Loucy (cell line): ENCODE measurements at regions not wholly inside any gene's neighbourhood (a gene's known extent, or its start where the extent isn't known, plus 50 kb on each side); places are given as distances from the start of the nearest gene placed in this dataset.

Experiments
- H2AFZ ChIP-seq: fragments of 200-600 bp; sonication (generic); 2 replicates; pipeline ENCODE4 v1.6.0; 2016; ENCODE audit warnings: antibody characterized with exemption, mild to moderate bottlenecking, low read length, moderate library complexity
- H3F3A ChIP-seq: fragments of 200-600 bp; 2 replicates; pipeline ENCODE4 v1.6.0; 2016; ENCODE audit warnings: antibody characterized with exemption, low read depth, mild to moderate bottlenecking
- H3K27me3 ChIP-seq: fragments of 200-600 bp; sonication (generic); 2 replicates; pipeline ENCODE4 v1.6.1; 2014; ENCODE audit warnings: low read length, mild to moderate bottlenecking; ENCODE audit not compliant: insufficient read depth, poor library complexity, severe bottlenecking
- H3K36me3 ChIP-seq: fragments of 200-600 bp; sonication (generic); 2 replicates; pipeline ENCODE4 v1.6.1; 2016; ENCODE audit warnings: low read length; ENCODE audit not compliant: insufficient read depth
- H3K4me1 ChIP-seq: fragments of 200-600 bp; sonication (generic); 2 replicates; pipeline ENCODE4 v1.5.1; 2014; ENCODE audit warnings: low read length, mild to moderate bottlenecking; ENCODE audit not compliant: insufficient read depth, poor library complexity, severe bottlenecking
- H3K4me2 ChIP-seq: fragments of 200-600 bp; sonication (generic); 2 replicates; pipeline ENCODE4 v1.6.0; 2014; ENCODE audit warnings: antibody characterized with exemption, low read length, low read depth, mild to moderate bottlenecking; ENCODE audit not compliant: poor library complexity, severe bottlenecking
- H3K4me3 ChIP-seq: fragments of 200-600 bp; sonication (generic); 2 replicates; pipeline ENCODE4 v1.5.1; 2014; ENCODE audit warnings: low read length, mild to moderate bottlenecking, mixed read lengths; ENCODE audit not compliant: poor library complexity, severe bottlenecking
- H3K79me2 ChIP-seq: fragments of 200-600 bp; sonication (generic); 2 replicates; pipeline ENCODE4 v1.6.1; 2014; ENCODE audit warnings: low read length; ENCODE audit not compliant: insufficient read depth
- H3K9ac ChIP-seq: fragments of 200-600 bp; sonication (generic); 2 replicates; pipeline ENCODE4 v1.6.0; 2014; ENCODE audit warnings: mild to moderate bottlenecking, low read depth, low read length, moderate library complexity; ENCODE audit not compliant: poor library complexity, severe bottlenecking
- H3K9me2 ChIP-seq: fragments of 200-600 bp; sonication (generic); replicated peaks from 2 replicates; pipeline ENCODE4 v1.6.1; 2016; ENCODE audit warnings: low read depth, low read length, mixed read lengths
- H3K9me3 ChIP-seq: fragments of 200-600 bp; sonication (generic); 2 replicates; pipeline ENCODE4 v1.6.1; 2014; ENCODE audit warnings: mild to moderate bottlenecking, antibody characterized with exemption, low read length, low read depth; ENCODE audit not compliant: insufficient read depth
- H4K20me1 ChIP-seq: fragments of 200-600 bp; sonication (generic); 2 replicates; pipeline ENCODE4 v1.6.0; 2014; ENCODE audit warnings: antibody characterized with exemption, low read length, mild to moderate bottlenecking; ENCODE audit not compliant: insufficient read depth, poor library complexity, severe bottlenecking
- EZH2phosphoT487 ChIP-seq: fragments of 200-600 bp; IDR thresholded peaks from 2 replicates; pipeline ENCODE4 v1.6.1; 2018; ENCODE audit warnings: antibody characterized with exemption, mild to moderate bottlenecking, moderate library complexity, borderline replicate concordance
- TF ChIP-seq, protein P1 (sequence below): fragments of 200-600 bp; sonication (generic); conservative IDR thresholded peaks from 2 replicates; pipeline ENCODE4 v1.5.1; 2014; ENCODE audit warnings: mild to moderate bottlenecking, antibody characterized with exemption, low read length

DNA sequence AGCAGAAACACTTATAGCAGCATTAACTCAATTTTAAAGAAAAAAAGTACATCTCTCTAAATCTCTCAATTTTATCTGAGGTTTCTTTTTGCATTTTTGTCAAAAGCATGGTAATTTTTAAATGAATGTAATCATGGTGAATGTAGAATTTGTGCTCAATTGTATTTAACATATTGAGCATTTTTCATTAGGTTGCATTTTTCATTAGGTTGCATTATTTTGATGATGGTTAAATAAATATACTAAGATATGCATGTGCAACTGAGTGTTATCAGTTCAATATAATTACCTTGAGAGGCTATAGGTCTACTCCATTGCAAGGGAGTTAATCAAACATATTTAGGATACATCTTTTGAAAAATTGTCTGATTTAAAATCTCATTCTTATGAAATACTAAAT is 355.1 kb upstream of the SPTLC3 start:
- H3K4me1 ChIP-seq: no peaks in the 10 kb centered on the region
- no peak overlapping the region for H3K4me3 ChIP-seq
- no peaks in the 10 kb centered on the region for H3K79me2 ChIP-seq
- H3K9me3 ChIP-seq: no peaks in the 10 kb centered on the region
- TF ChIP-seq, protein P1, sequence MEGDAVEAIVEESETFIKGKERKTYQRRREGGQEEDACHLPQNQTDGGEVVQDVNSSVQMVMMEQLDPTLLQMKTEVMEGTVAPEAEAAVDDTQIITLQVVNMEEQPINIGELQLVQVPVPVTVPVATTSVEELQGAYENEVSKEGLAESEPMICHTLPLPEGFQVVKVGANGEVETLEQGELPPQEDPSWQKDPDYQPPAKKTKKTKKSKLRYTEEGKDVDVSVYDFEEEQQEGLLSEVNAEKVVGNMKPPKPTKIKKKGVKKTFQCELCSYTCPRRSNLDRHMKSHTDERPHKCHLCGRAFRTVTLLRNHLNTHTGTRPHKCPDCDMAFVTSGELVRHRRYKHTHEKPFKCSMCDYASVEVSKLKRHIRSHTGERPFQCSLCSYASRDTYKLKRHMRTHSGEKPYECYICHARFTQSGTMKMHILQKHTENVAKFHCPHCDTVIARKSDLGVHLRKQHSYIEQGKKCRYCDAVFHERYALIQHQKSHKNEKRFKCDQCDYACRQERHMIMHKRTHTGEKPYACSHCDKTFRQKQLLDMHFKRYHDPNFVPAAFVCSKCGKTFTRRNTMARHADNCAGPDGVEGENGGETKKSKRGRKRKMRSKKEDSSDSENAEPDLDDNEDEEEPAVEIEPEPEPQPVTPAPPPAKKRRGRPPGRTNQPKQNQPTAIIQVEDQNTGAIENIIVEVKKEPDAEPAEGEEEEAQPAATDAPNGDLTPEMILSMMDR: no peak
- TF ChIP-seq EZH2phosphoT487: no peak
- no peaks in the 10 kb centered on the region for H3K36me3 ChIP-seq
- no peaks in the 10 kb centered on the region for H3K9me2 ChIP-seq
- H3K27me3 ChIP-seq: no peaks in the 10 kb centered on the region
- H3F3A ChIP-seq: no peaks in the 10 kb centered on the region
- no peak overlapping the region for H2AFZ ChIP-seq
- no peak overlapping the region for H3K4me2 ChIP-seq
- H3K9ac ChIP-seq: no peak overlapping the region
- no peaks in the 10 kb centered on the region for H4K20me1 ChIP-seq

DNA sequence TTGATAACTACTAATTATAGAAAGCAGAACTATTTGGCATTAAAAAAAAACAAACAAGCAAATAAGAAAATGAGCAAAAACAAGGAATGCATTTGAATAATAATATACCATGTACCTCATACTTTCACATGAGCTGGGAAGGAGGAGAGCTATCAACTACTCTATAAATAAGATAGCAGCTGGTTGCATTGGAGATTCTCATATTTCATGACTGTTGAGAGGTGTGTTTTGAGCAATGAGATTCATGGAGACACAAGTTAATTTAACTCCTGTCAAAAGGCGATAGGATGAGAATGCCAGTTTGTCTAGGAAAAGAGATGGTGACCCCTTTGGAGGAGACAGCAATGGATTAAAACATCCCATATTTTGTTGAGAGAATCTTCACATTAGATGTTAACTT is 348.8 kb upstream of the SPTLC3 start:
- H4K20me1 ChIP-seq: no peaks in the 10 kb centered on the region
- no peak overlapping the region for H2AFZ ChIP-seq
- no peaks in the 10 kb centered on the region for H3K9me2 ChIP-seq
- no peaks in the 10 kb centered on the region for H3F3A ChIP-seq
- no peaks in the 10 kb centered on the region for H3K27me3 ChIP-seq
- no peak overlapping the region for H3K4me3 ChIP-seq
- H3K9me3 ChIP-seq: no peaks in the 10 kb centered on the region
- TF ChIP-seq, protein P1: no peak
- no peak for TF ChIP-seq EZH2phosphoT487
- H3K36me3 ChIP-seq: no peaks in the 10 kb centered on the region
- H3K4me1 ChIP-seq: no peaks in the 10 kb centered on the region
- no peaks in the 10 kb centered on the region for H3K79me2 ChIP-seq
- no peak overlapping the region for H3K9ac ChIP-seq
- H3K4me2 ChIP-seq: no peak overlapping the region

DNA sequence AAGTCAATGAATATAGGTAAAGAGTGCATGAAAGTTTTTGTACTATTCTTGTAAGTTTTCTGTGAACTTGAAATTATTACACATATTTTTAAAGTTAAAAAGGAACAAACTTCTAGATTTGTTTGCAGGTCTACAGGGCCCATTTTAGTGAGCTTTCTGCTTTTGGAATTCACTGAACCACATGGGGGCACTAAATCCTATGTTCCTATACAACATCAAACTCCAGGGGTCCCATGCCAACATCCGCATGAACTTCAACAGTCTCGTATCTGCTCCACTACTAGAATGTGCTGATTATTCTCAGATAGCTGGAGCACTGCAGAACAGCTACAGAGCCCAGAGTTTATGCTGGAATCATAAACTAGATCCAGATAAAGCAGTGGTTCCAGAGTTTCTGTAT is 347.9 kb upstream of the SPTLC3 start:
- Histone ChIP-seq H3K9ac (no peak overlapping the region), H3K9me2 (no peaks in the 10 kb centered on the region), H3K4me1 (no peaks in the 10 kb centered on the region), H3F3A (no peaks in the 10 kb centered on the region), H3K27me3 (no peaks in the 10 kb centered on the region), H3K79me2 (no peaks in the 10 kb centered on the region), H3K4me3 (no peak overlapping the region), H3K36me3 (no peaks in the 10 kb centered on the region), H4K20me1 (no peaks in the 10 kb centered on the region), H2AFZ (no peak overlapping the region), H3K4me2 (no peak overlapping the region), H3K9me3 (no peaks in the 10 kb centered on the region)
- TF ChIP-seq, protein P1: no peak
- TF ChIP-seq EZH2phosphoT487: no peak
